Right lobe of liver (tissue), 6 donors: ENCODE measurements at regions not wholly inside any gene's neighbourhood (a gene's known extent, or its start where the extent isn't known, plus 50 kb on each side); places are given as distances from the start of the nearest gene placed in this dataset.

Source experiments
- ATAC-seq, 4 donors: fragments of 200-7000 bp; cut with Tn5 transposase; one replicate each; pipeline ENCODE4 v1.9.1; 2020; ENCODE audit warnings: mild to moderate bottlenecking in 4 of 4, moderate library complexity in 4 of 4
- DNase-seq, 3 donors: peaks; one replicate each; pipeline ENCODE4 v3.0.0-alpha.2; 2020
- H3K27ac ChIP-seq, 3 donors: fragments of 200-600 bp; one replicate each; pipeline ENCODE4 v1.8.0; 2022
- H3K27me3 ChIP-seq, 2 donors: fragments of 200-600 bp; one replicate each; pipeline ENCODE4 v1.8.0; 2022
- H3K36me3 ChIP-seq, 4 donors: fragments of 200-600 bp; sonication (generic) in 1 of 4; one replicate each; pipeline versions ENCODE4 v1.5.1 to v1.8.0; 2017 to 2022; ENCODE audit warnings: control low read depth in 1 of 4
- H3K4me1 ChIP-seq, 4 donors: fragments of 200-600 bp; sonication (generic) in 1 of 4; one replicate each; pipeline versions ENCODE4 v1.5.1 to v1.8.0; 2017 to 2022; ENCODE audit warnings: control low read depth in 1 of 4
- H3K4me3 ChIP-seq, 3 donors: fragments of 200-600 bp; one replicate each; pipeline ENCODE4 v1.8.0; 2022
- H3K9me3 ChIP-seq, 4 donors: fragments of 200-600 bp; sonication (generic) in 1 of 4; one replicate each; pipeline versions ENCODE4 v1.5.1 to v1.8.0; 2017 to 2022; ENCODE audit warnings: control low read depth in 1 of 4
- CTCF ChIP-seq, 4 donors: fragments of 200-600 bp in 3 of 4; fragments of 450-650 bp in 1 of 4; IDR thresholded peaks; one replicate each; pipeline versions ENCODE4 v1.5.1 to v1.8.0; 2016 to 2022; ENCODE audit warnings: antibody characterized with exemption in 4 of 4, mild to moderate bottlenecking in 2 of 4
- POLR2A ChIP-seq: fragments of 450-650 bp; IDR thresholded peaks from one replicate; pipeline ENCODE4 v1.6.1; 2017; ENCODE audit warnings: antibody characterized with exemption, mild to moderate bottlenecking
- WGBS: methylation state at CpG from one replicate; pipeline ENCODE4 v1.1.6; 2018; ENCODE audit warnings: low coverage, low lambda C conversion rate; ENCODE audit not compliant: insufficient coverage; ENCODE audit errors: missing lambda C conversion rate; 5-methylcytosine and 5-hydroxymethylcytosine counted together
- intact Hi-C, 2 donors: fragments of 100-400 bp; cut with DNase I; formaldehyde crosslinking; loops; one replicate each; pipeline versions ENCODE4 v1.11.2 to v1.14.1; 2022
- donor health status: DM: no; HTN: yes; CAD: no.
- donor health status: DM: no; HTN: no; CAD: no.
- donor health status: DM: no; HTN: no; CAD: no.
- donor health status: DM: no; HTN: yes; CAD: no.
- donor health status: DM: no; HTN: yes; CAD: no.

DNA sequence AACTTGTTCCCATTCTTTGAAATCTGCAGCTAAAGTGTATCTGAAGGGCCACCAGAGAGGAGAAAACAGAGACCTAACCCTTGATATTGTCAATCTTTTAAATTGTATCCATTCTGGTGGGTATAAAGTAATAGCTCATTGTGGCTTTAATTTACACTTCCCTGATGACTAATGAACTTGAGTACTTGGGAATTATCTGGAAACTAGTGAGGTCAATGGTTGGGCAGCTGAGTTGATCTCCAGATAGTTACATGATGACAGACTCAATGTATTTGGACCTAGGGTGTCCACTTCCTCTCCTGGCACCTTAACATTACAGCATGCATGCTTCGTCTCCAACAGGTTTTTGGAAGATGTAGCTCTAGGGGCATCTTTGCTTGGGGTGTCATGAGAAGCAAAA lies 195.2 kb downstream of the PDCD6IP start:
- no peaks in the 10 kb centered on the region for H3K36me3 ChIP-seq
- H3K4me1 ChIP-seq: no peaks in the 10 kb centered on the region
- 38% methylated on average over 1 of the region's 1 CpG for WGBS
- no peak overlapping the region for H3K27ac ChIP-seq
- intact Hi-C loops: no loop called here
- TF ChIP-seq POLR2A: no peak
- H3K4me3 ChIP-seq: no peak overlapping the region
- ATAC-seq (no peak), DNase-seq (no peak)
- no peaks in the 10 kb centered on the region for H3K27me3 ChIP-seq
- no peaks in the 10 kb centered on the region for H3K9me3 ChIP-seq

DNA sequence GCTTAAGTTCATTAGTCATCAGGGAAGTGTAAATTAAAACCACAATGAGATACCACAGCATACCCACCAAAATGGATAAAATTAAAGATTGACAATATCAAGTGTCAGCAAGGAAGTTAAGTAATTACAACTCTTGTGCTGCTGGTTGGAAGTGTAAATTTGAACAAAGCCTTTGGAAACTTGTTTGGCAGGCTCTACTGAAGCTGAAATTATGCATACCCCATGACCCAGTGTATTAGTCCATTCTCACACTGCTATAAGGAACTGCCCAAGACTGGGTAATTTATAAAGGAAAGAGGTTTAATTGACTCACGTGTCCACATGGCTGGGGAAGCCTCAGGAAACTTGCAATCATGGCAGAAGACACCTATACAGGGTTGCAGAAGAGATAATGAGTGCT lies 196.1 kb downstream of the PDCD6IP start:
- TF ChIP-seq CTCF (IDR thresholded peaks at IDR 0.05) (no peak), POLR2A (no peak)
- no peak overlapping the region for H3K4me3 ChIP-seq
- no peaks in the 10 kb centered on the region for H3K9me3 ChIP-seq
- no peak overlapping the region for H3K27ac ChIP-seq
- no peaks in the 10 kb centered on the region for H3K36me3 ChIP-seq
- intact Hi-C loops: no loop called here
- no peak for ATAC-seq
- 0% methylated on average over 1 of the region's 1 CpG for WGBS
- H3K4me1 ChIP-seq: no peaks in the 10 kb centered on the region
- no peak for DNase-seq
- H3K27me3 ChIP-seq: no peaks in the 10 kb centered on the region

- Histone ChIP-seq H3K36me3 (no peaks in the 10 kb centered on the region), H3K27ac (no peak overlapping the region), H3K4me1 (no peaks in the 10 kb centered on the region), H3K27me3 (no peaks in the 10 kb centered on the region), H3K4me3 (no peak overlapping the region), H3K9me3 (no peaks in the 10 kb centered on the region)
- no peak for DNase-seq
- no peak for ATAC-seq
- intact Hi-C loops: no loop called here
- TF ChIP-seq POLR2A (no peak), CTCF (IDR thresholded peaks at IDR 0.05) (no peak)
Measured at GRCh38 chr3:34000301-34000700, 201.9 kb downstream of the PDCD6IP start.

DNA sequence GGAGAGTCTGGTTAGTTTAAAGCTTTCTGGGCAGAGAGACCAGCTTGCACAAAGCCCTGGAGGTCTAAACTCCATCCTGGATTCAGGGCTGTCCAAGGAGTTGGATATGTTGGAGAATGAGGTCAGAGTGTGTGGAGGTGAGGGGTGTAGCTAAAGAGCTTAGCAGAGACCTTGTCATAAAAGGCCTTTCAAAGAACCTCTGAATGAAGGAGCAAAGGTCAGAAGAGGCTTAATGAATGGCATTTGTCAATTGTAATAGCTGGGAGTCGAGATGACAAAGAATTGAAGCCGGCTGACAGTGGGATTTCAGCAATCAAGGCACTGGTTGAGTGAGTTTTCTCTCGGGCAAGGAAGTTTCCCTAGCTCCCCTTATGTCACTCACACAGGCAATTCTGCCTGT lies 202.6 kb downstream of the PDCD6IP start:
- WGBS: 54% methylated on average over 3 of the region's 3 CpGs
- DNase-seq (no peak), ATAC-seq (no peak)
- Histone ChIP-seq H3K9me3 (no peaks in the 10 kb centered on the region), H3K27ac (no peak overlapping the region), H3K4me3 (no peak overlapping the region), H3K27me3 (no peaks in the 10 kb centered on the region), H3K4me1 (no peaks in the 10 kb centered on the region), H3K36me3 (no peaks in the 10 kb centered on the region)
- TF ChIP-seq CTCF (IDR thresholded peaks at IDR 0.05): no peak
- no peak for TF ChIP-seq POLR2A
- intact Hi-C loops: no loop called here

GRCh38 chr3:34001990-34002389 lies 203.6 kb downstream of the PDCD6IP start:
- no peaks in the 10 kb centered on the region for H3K9me3 ChIP-seq
- H3K27me3 ChIP-seq: no peaks in the 10 kb centered on the region
- no peaks in the 10 kb centered on the region for H3K36me3 ChIP-seq
- no peak for DNase-seq
- H3K27ac ChIP-seq: no peak overlapping the region
- intact Hi-C loops: no loop called here
- H3K4me1 ChIP-seq: no peaks in the 10 kb centered on the region
- no peak for ATAC-seq
- TF ChIP-seq CTCF (IDR thresholded peaks at IDR 0.05): no peak
- no peak for TF ChIP-seq POLR2A
- 42% methylated on average over 1 of the region's 1 CpG for WGBS
- no peak overlapping the region for H3K4me3 ChIP-seq
